C4-2B (cell line): ENCODE measurements at regions not wholly inside any gene's neighbourhood (a gene's known extent, or its start where the extent isn't known, plus 50 kb on each side); places are given as distances from the start of the nearest gene placed in this dataset.

Source experiments
- CTCF ChIP-seq: fragments of 450-650 bp; conservative IDR thresholded peaks from 2 replicates; pipeline ENCODE4 v1.5.1; 2017; ENCODE audit warnings: mild to moderate bottlenecking
- ZFX ChIP-seq: fragments of 450-650 bp; IDR thresholded peaks from 2 replicates; pipeline ENCODE4 v1.6.1; 2017

GRCh38 chr5:63686181-63686580 lies 276.1 kb downstream of the HTR1A start:
- no peak for TF ChIP-seq CTCF
- no peak for TF ChIP-seq ZFX
